Esophagus squamous epithelium (tissue), 4 donors: ENCODE measurements at regions not wholly inside any gene's neighbourhood (a gene's known extent, or its start where the extent isn't known, plus 50 kb on each side); places are given as distances from the start of the nearest gene placed in this dataset.

ENCODE experiments used
- POLR2A ChIP-seq, 4 donors: fragments of 450-650 bp; IDR thresholded peaks; one replicate each; pipeline ENCODE4 v1.6.1; 2017; ENCODE audit warnings: antibody characterized with exemption in 4 of 4, mild to moderate bottlenecking in 4 of 4, moderate library complexity in 3 of 4
- TF ChIP-seq, protein P1 (sequence below), 6 experiments: fragments of 450-650 bp in 4 of 6; fragments of 200-600 bp in 2 of 6; sonication (generic) in 2 of 6; IDR thresholded peaks; one replicate each; pipeline ENCODE4 v1.5.1; 2016 to 2019; ENCODE audit warnings: antibody characterized with exemption in 6 of 6, mild to moderate bottlenecking in 4 of 6, moderate library complexity in 4 of 6

DNA sequence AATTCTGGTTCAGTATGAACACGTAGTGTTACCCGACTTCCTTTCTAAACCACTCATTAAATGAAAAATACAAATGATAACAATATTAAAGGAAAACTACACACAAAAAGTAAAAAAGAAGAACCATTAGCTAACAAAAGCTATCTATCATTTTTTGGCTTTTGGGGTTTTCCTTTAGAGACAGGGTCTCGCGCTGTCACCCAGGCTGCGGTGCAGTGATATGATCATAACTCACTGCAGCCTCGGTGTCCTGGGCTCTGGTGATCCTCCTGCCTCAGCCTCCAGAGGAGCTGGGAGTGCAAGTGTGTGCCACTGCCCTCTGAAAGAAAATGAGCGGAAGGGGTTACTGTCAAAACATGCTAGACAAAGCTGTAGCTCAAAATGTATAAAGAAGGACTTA is 238.2 kb upstream of the AVPR1A start:
- TF ChIP-seq, protein P1, sequence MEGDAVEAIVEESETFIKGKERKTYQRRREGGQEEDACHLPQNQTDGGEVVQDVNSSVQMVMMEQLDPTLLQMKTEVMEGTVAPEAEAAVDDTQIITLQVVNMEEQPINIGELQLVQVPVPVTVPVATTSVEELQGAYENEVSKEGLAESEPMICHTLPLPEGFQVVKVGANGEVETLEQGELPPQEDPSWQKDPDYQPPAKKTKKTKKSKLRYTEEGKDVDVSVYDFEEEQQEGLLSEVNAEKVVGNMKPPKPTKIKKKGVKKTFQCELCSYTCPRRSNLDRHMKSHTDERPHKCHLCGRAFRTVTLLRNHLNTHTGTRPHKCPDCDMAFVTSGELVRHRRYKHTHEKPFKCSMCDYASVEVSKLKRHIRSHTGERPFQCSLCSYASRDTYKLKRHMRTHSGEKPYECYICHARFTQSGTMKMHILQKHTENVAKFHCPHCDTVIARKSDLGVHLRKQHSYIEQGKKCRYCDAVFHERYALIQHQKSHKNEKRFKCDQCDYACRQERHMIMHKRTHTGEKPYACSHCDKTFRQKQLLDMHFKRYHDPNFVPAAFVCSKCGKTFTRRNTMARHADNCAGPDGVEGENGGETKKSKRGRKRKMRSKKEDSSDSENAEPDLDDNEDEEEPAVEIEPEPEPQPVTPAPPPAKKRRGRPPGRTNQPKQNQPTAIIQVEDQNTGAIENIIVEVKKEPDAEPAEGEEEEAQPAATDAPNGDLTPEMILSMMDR (IDR thresholded peaks at IDR 0.05), result no peak
- no peak for TF ChIP-seq POLR2A (IDR thresholded peaks at IDR 0.05)
